Stimulated activated CD4-positive, alpha-beta T cell treated with anti-CD3 and anti-CD28 coated beads, Interleukin-12 subunit alpha, Interleukin-12 subunit beta, amount 100 ng/mL, for 24 hours (primary cell): ENCODE measurements at regions not wholly inside any gene's neighbourhood (a gene's known extent, or its start where the extent isn't known, plus 50 kb on each side); places are given as distances from the start of the nearest gene placed in this dataset.
"Not testable (repeated sequence)": the region's sequence is repeated elsewhere in the genome, so short reads cannot be mapped to it uniquely, and the experiment has no call there.

Source experiments
- DNase-seq, 2 experiments: peaks; one replicate each; pipeline ENCODE4 v3.0.0-alpha.2; 2020; ENCODE audit warnings: low read depth in 2 of 2

DNA sequence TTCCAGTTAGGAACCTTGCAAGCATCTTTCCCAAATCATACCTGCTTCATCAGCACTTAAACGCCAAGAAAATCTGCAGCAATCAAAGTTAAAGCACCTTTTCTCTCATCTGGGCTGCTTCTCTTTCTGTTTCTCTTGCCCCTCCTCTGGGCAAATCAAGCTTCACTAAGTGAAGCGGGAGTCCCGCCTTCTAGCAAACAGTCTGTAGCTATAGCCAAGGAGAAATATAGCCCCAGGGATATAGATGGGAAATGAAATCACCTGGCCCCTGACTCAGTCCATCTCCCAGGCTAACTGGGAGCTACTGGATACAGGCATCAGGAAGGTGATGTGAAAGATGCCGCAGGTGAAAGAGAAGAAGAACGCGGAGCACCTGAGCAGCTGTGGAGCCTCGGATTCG is 481.9 kb downstream of the C6orf118 start:
- DNase-seq = no peak

DNA sequence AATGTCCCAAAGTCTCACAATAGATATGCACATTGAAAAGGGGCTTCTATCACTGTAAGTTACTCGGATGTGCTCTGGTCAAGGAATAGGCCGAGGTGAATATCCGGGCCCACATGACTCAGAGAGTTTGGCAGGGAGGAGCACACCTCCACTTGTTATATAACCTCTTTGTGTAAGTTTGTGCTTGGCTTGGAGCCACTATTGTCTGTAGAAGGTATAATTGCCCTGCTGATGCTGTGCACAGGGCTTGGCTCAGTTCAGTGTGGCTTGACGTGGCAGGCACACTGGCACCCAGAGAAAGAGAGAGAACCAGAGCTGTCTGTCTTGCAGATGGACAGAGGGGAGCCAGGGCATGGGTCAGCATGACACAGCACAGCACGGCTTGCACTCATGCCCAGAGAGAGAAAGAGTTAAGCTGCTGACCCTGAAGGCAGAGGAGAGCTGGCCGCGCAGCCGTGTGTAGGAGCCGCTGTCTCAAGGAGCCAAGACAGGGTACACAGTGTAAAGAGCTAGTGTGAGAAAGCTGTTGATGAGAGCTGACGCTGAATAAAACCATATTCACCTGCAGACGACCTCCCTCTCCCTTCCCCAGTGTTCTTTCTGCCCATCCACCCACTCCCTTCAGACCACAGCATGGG is 482.5 kb downstream of the C6orf118 start:
- DNase-seq = no peak

DNA sequence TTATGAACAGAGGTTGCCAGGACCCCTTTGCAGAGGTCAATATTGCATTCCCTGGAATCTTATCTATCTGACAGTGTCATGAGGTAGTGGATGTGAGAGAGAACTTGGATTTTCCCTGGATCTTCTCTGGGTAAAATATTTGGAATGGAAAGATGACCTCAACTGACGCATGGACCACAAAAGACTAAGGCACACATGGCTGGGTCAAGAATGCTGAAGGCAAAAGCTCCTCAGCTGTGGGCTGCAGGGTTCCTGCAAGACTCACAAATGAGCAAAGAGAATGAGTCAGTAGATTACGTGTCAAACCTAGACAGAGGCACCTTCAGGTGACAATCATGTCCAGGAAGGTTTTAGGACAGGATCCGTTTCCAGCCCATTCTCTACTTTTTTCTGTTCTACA is 484.0 kb downstream of the C6orf118 start:
- no peak for DNase-seq

DNA sequence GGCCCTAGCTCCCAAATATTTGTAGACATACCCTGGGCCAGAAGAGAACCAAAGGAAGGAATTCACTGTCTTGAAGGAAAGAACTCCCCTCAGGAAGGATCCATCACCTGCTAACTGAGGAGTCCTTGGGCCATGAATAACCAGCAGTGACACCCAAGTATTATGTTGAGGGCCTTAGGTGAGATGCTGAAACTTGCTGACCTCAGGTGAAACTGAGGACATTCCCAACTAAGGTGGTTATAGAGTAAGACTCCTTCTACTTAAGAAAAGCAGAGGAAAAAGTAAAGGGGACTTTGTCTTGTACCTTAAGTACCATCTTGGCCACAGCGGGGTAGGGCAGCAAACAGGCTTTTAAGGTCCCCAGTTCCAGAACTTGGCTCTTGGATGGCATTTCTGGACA is 491.7 kb downstream of the C6orf118 start:
- no peak for DNase-seq

DNA sequence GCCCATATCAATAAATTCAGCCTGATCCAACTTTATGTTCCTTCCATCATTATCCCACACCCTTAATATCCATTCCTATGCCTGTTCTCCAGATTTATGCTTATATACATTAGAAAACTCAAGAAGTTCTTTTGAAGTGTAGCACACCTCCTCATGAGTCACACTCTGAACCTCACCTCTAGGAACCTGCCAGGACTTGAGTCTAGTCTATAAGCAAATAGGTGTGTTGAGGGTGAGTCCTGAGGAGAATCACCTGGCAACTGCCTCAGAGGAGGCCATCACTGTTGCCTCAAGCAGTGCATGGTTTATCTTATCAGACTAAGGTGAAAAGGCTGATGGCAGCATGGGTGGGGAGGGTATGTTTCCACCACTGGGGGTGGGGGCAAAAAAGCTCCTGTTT is 496.7 kb downstream of the C6orf118 start:
- DNase-seq = no peak

DNA sequence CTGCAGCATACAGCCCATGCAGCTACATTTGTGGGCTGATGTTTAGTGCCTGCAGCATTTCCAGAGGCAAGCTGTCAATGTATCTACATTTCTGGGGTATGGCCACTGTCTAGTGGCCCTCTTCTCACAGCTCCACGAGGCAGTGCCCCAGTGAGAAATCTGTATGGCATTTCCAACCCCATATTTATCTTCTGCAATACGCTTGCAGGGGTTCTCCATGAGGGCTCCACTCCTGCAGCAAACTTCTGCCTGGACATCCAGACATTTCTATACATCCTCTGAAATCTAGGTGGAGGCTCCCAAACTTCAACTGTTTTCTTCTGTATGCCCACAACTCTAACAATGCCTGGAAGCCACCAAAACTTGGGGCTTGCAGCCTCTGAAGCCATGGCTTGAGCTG is 502.3 kb downstream of the C6orf118 start:
- no peak for DNase-seq

DNA sequence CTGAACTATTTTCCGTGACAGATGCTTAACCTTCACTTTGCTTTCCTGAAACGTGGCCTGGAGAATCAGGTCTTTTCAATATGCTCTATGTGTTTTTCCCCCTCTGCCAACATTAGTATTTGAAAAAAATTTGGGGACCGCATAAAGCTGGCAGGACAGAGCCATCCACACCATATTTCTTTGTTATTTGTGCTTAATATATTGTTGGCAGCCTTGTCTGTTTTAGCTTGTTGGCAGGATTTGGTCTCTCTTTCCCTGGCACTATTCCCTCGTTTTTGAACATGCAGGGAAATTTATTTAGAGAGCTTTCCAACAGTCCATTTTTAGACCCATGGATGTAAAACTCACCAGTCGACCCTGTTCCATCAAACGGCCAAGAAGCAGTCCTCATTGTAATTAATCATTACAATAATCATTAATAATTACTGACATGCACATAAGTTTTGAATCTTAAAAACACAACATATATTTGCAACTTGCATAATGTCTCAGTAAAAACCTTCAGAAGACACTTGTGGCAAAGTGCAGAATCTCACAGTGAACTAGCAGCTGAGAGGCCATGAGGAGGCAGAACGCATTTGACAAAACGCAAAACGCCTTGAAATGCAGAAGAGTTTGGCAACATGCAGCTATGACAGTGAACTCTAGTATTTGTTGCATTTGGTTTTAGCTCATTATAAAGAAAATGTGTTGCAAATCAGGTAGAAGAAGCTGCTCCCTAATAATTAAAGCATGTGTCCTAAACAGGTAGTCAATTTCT is 514.2 kb downstream of the C6orf118 start:
- DNase-seq = no peak

DNA sequence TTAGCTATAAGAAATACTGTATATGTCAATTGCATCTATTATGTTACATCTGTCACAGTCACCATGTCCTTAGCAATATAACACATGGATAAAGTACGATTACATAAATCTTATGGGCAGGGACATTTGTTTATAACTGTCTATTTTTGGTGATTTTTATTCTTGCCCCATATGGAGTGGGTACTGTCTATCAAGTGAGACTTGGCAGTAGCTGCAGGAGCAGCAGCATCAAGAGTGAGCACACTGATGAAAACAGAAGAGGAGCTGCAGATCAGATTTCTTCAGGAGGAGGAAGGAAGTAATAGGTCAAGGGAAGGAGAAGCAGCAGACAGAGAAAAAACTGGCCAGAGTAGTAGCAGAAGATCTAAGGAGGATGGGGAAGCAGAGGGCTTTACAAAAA is 516.7 kb downstream of the C6orf118 start:
- DNase-seq = no peak

DNA sequence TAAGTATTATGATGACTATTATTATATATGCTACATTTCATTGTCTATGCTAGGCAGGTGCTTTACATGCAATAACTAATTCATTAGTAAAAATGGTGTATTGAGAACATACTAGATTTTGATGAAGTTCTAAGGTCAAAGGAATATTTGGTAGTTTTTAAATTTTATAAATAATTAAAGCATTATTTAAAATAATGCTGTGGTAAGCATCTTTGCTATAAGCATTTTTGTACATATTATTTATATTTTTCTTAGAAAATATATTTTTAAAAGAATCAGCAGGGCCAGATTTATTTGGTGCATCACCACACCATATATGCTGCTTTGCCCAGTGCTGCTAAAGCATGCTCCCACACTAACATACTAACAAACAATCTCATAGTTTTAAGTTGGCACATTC is 517.9 kb downstream of the C6orf118 start:
- no peak for DNase-seq

DNA sequence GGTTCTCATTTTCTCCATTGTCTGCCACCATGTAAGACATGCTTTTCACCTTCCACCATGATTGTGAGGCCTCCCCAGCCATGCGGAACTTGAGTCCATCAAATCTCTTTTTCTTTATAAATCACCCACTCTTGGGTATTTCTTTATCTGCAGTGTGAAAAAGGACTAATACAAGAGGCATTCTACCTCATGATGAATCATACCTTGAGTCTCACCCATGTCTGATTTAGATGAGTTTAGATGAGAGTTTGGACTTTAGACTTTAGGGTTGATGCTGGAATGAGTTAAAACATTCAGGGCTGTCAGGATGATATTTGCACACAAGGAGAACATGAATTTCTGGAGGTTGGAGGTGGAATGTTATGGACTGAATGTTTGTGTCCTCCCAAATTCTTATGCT is 545.6 kb downstream of the C6orf118 start:
- no peak for DNase-seq

DNA sequence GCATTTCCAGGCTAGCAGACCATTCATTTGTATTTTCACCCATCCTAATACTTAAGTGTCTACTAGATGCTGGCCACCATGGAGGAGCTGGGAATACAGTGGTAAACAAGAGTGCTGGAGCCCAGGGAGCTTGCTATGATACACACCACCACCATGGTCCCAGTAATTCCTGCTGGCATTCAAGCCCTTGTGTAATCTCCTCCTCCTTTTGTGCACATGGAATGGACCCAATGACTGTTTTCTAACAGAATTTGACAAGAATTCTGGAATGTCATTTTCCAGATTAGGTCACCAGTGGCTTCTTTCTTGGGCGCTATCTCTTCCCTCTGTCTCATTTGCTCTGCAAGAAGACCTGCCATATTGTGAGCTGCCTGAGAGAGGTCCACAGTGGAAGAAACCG is 552.0 kb downstream of the C6orf118 start:
- DNase-seq = no peak

DNA sequence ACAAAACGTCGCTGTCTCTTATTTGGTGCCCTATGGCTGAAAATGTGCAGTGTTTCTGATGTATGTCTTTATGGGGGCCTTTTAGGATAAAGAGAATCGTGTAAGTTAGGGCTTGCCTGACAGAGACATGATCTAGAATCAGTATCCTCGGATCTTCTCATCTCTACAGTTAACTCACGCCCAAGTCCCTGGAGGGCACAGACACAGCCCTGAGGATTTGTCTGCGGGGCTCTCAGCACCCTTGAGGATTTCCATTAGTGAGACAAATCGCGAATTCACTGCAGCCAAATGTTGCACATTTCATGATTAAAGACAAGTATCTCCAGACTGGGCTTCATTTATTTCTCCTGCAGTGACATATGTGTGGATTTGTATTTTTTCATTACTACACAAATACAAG is 552.7 kb downstream of the C6orf118 start:
- no peak for DNase-seq

DNA sequence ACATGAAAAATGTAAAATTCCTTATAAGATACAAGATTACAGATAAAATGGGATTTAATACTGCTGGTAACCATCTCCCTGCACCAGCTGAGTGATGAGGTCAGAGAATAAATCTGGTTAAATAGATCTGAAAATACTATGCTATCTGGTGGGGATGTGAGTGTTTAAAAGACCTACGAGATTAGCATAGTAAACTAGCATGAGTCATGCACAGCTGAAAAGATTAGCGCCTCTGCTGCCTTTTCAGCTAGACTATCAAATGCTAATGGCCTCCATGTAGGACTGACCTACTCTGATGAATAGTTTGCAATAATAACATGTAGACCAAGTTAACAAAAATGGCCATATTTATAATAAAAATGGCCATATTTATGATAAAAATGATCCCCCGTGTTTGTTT is 553.3 kb downstream of the C6orf118 start:
- DNase-seq = no peak

DNA sequence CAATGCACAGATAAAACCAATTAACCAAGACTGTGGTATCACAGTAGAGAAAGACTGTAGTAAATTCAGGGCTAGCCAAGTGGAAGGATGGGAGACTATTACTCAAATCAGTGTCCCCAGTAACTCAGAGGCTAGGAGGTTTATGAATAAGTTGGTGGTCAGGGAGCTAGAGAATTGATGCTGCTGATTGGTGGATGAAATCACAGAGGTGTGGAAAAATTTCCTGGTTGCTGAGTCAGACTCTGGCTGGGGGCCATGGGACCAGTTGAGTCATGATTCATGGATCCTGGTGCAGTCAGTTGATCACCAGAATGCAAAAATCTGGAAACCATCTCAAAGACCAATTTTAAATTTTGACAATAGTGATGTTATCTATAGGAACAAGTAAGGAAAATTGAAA is 555.9 kb downstream of the C6orf118 start:
- DNase-seq = no peak

DNA sequence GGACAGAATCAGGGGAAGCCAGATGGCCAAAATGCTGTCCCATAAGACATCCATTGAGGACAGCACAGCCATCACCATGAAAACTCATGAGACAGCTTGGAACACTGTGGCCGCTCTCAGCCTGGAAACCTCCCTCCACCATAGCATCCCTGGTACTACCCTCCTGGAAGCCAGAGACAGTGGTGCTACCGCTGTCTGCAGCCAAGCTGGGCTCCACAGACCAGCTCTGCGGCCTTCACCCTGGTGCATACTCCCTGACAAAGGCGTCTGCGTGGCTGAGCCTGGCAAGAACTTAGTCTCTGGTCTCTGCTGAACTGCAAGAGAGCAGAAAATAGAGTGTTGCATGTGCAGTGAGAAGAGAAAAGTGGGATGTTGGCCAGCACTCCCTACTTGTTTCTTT is 558.0 kb downstream of the C6orf118 start:
- DNase-seq = no peak

DNA sequence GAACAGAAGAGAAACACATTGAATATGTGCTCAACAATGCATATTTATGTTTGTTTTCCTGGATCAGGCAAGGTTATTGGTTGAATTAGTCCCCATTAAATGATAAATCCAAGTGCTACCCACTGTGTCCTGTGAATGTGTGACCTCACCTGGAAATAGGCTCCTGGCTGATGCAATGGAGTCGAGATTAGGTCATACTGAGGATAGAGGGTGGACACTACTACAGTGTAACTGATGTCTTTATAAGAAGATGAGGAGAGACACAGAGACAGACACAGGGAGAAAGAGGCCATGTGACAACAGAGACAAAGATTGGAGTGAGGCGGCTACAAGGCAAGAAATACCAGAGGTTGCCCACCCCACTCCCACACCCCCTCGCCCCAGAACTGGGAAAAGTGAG is 559.3 kb downstream of the C6orf118 start:
- DNase-seq = no peak

DNA sequence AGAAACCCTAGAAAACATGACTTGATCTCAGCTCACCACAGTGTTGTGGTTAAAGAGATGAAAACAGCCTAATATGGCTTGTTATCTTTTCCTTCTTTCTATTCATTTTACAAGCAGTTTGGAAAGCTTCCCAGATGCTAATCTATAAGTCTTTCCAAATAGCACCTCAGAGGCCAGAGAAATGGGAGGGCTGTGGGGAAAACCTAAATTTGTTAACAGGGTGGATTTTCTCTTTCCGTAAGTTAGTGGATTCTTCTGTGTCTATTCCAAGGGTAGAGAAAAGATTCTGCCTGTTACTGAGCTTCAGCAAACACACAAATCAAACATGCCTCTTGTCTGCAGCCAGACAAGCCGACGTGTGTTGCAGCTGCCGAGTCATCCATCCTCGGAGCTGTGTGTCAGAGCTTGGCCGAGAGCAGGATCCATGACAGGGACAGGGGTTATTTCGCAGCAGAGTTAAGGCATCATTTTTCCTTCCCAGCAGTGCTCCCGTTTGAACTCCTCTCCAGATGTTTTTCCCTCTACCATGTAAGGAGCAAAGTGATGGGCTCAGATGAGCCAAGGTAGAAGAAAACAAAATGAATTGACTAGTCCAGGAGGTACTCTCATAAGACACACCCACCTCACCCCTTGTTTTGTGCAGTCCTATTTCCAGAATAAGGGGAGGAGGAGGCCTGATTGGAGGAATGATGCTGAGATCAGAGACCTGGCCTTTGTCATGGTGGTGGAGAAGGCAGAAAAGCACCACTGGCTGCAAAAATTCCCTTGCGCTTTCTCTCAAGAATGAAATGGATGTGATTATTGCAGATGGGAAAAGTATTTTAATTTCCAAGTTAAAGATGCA is 560.0 kb downstream of the C6orf118 start:
- no peak for DNase-seq

DNA sequence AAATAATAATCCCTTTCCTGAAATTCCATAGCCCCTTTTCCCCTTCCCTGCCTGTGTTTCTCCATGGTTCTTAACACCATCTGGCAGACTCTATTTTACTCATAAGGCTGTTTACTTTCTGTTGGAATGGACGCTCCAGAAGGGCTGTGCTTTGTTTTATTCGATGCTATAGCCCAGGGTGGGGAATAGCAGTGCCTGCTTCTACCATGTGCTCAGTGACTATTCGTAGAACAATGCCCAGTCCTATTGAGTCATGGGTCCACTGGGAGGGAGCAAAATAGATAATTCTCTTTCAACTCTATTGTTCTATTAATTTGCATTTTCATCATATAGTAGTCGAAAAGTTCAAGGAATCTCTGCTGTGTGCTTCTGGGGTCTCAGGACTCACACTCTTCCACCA is 565.1 kb downstream of the C6orf118 start:
- DNase-seq = no peak

DNA sequence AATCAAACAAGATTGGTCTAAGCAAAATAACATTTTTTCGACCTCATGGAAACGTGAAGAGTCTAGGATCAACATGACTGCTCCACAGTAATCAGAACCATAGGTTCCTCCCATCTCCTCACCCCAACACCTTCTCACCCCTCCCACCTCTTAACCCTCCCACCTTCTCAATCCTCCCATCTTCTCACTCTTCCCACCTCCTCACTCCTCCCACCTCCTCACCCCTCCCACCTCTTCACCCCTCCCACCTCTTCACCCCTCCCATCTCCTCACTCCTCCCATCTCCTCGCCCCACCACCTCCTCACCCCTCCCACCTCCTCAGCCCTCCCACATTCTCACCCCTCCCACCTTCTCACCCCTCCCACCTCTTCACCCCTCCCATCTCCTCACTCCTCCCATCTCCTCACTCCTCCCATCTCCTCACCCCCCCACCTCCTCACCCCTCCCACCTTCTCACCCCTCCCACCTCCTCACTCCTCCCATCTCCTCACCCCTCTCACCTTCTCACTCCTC is 567.4 kb downstream of the C6orf118 start:
- DNase-seq = no peak

DNA sequence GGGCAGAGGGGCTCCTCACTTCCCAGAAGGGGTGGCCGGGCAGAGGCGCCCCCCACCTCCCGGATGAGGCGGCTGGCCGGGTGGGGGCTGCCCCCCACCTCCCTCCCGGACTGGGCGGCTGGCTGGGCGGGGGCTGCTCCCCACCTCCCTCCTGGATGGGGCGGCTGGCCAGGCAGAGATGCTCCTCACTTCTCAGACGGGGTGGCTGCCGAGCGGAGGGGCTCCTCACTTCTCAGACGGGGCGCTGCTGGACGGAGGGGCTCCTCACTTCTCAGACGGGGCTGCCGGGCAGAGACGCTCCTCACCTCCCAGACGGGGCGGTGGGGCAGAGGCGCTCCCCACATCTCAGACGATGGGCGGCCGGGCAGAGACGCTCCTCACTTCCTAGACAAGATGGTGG is 573.3 kb downstream of the C6orf118 start:
- not testable (repeated sequence) for DNase-seq

DNA sequence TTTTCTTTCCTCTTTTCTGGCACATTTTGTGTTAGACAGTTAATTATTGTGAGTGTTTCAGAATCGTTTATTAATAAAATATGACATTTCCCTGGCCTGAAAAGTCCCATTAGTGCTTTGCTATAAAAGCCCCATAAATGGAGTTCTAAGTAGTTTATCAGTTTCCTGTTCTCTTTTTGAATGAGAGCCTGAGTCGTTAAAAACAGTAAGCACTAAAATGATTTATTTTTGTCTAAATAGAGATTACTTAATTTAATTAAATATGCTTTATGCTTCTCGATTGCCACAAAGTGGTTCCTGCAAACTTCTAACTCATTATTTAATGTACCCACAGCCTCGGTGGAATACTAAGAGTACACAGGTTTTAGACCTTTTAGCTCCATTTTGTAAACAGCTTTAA is 577.9 kb downstream of the C6orf118 start:
- no peak for DNase-seq

DNA sequence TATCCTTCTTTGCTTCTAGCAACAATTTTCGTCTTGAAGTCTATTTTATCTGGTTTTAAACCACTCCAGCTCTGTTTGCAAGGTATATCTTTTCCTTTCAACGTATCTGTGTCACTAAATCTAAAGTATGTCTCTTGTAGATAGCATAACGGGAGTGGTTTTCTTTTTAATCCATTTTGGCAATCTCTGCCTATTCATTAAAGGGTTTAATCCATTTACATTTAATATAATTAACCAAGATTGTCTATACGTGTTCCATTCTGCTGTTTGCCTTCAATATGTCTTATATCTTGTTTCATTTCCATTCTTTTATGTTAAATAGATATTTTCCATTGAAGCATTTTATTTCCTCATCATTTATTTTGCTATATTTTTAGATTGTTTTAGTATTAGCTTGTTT is 587.9 kb downstream of the C6orf118 start:
- DNase-seq = no peak

DNA sequence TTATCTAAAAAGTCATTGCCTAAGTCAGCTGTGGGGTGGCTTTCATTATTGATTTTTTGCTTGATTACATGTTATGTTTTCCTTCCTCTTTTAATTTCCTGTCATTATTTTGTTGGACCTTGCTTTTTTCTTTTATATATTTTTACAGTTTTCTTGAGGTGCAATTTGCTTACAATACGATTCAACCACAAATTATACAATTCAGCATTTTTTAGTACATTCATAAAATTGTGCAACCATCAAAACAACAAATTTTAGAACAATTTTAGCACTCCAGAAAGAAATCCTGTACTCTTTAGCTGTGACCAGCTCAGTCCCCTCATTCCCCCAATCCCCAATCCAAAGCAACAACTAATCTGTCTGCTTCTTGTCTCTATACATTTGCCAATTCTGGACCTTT is 608.9 kb downstream of the C6orf118 start:
- DNase-seq = no peak
